ENCODE measurements at regions not wholly inside any gene's neighbourhood (a gene's known extent, or its start where the extent isn't known, plus 50 kb on each side); places are given as distances from the start of the nearest gene placed in this dataset.

DNA sequence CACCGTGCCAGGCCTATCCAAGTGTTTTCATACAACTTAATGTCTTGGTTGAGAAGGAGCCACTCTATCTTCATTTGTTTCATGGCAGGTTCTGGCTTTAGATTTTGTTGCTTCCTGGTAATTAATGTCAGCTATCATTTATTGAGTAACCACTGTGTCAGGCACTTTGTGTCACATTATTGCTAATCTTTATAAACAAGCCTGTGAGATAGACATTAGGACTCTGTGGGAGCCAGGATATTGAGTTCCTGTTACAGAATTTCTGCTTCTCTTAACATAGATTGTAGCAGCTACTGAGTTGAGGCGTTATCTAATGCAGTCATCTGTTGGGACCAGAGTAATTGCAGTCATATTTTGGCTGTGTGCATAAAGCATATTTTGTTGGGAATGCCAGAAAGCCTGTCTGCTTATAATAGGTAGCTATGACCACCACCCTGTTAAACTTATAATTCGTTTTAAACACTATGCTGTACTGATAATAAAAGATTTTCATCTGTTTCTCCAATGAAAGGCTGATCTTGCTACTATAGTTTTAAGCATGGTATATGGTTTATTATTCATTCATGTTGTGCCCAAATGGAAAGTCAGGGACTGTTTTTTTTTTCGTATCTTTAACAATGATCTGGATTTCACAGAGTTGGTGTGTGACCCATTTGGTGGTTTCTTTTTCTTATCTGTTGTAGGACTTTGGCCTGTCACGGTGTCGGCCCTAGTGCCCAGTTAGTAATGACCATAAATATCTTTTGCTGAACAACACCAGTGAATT is 432.6 kb downstream of the PCNX1 start:
- Histone ChIP-seq H3K4me1 (ENCODE audit: control insufficient read depth, extremely low read depth, insufficient read depth, low read length) (no peaks in the 10 kb centered on the region), H4K20me1 (replicated peaks; ENCODE audit: control insufficient read depth, extremely low read depth, insufficient read depth, low read length) (no peaks in the 10 kb centered on the region), H3K36me3 (ENCODE audit: control insufficient read depth in 2 of 2, extremely low read depth in 1 of 2, insufficient read depth in 2 of 2, low read length in 2 of 2) (no peaks in the 10 kb centered on the region), H2AFZ (ENCODE audit: low read depth, low read length) (no peak overlapping the region), H3K9me3 (replicated peaks; ENCODE audit: control insufficient read depth, insufficient read depth, low read length) (no peaks in the 10 kb centered on the region), H3K27me3 (ENCODE audit: control insufficient read depth in 2 of 2, insufficient read depth in 2 of 2, low read length in 2 of 2) (no peaks in the 10 kb centered on the region), H3K9me1 (replicated peaks; ENCODE audit: control insufficient read depth, extremely low read depth, insufficient read depth, low read length) (no peaks in the 10 kb centered on the region), H3K4me3 (replicated peaks in 1 of 3; ENCODE audit: insufficient read depth in 1 of 3, low read depth in 1 of 3, low read length in 3 of 3) (no peak overlapping the region), H3K79me2 (ENCODE audit: control insufficient read depth, insufficient read depth, low read length) (no peaks in the 10 kb centered on the region), H3K27ac (ENCODE audit: insufficient read depth, low read depth, low read length) (no peak overlapping the region), H3K4me2 (ENCODE audit: insufficient read depth, low read length) (no peak overlapping the region), H3K9ac (replicated peaks; ENCODE audit: extremely low read depth, insufficient read depth, low read length) (no peak overlapping the region)
- DNase-seq (ENCODE audit: low read depth, low spot score) (peak; percentile 26), FAIRE-seq (no peak)
- dilution Hi-C loops (cut with MboI; ENCODE audit: extremely low pct_ligation_motif_present, low sequenced_read_pairs) (no loop called here), intact Hi-C loops (cut with micrococcal nuclease) (no loop called here)
- ChIA-PET POLR2A (no interaction called here), CTCF (interaction anchor here (1.3 kb wide), 1 partner anchor 60 kb away, joined by 3 read pairs; no protein-coding TSS in a partner anchor)
- TF ChIP-seq JUN (IDR thresholded peaks at IDR 0.05; ENCODE audit: borderline replicate concordance, insufficient read depth, insufficient read length, low read depth) (no peak), MYC (IDR thresholded peaks at IDR 0.05; ENCODE audit: low read depth, low read length) (no peak), EZH2 (IDR thresholded peaks at IDR 0.05; ENCODE audit: borderline replicate concordance, low read depth, low read length, severe bottlenecking) (no peak), POLR2AphosphoS5 (IDR thresholded peaks at IDR 0.05; ENCODE audit: insufficient read depth, low read depth, low read length) (no peak), FOS (IDR thresholded peaks at IDR 0.05; ENCODE audit: borderline replicate concordance, insufficient read depth, low read length) (no peak), GATA2 (IDR thresholded peaks at IDR 0.05; ENCODE audit: insufficient read depth, insufficient read length, low read depth, low read length) (no peak), POLR2A (IDR thresholded peaks at IDR 0.05; ENCODE audit: low read depth, low read length) (no peak)
- TF ChIP-seq, protein P1, sequence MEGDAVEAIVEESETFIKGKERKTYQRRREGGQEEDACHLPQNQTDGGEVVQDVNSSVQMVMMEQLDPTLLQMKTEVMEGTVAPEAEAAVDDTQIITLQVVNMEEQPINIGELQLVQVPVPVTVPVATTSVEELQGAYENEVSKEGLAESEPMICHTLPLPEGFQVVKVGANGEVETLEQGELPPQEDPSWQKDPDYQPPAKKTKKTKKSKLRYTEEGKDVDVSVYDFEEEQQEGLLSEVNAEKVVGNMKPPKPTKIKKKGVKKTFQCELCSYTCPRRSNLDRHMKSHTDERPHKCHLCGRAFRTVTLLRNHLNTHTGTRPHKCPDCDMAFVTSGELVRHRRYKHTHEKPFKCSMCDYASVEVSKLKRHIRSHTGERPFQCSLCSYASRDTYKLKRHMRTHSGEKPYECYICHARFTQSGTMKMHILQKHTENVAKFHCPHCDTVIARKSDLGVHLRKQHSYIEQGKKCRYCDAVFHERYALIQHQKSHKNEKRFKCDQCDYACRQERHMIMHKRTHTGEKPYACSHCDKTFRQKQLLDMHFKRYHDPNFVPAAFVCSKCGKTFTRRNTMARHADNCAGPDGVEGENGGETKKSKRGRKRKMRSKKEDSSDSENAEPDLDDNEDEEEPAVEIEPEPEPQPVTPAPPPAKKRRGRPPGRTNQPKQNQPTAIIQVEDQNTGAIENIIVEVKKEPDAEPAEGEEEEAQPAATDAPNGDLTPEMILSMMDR (IDR thresholded peaks at IDR 0.05; ENCODE audit: extremely low read depth in 1 of 2, insufficient read depth in 1 of 2, low read depth in 1 of 2, low read length in 2 of 2): no peak
- TF ChIP-seq, protein P2, sequence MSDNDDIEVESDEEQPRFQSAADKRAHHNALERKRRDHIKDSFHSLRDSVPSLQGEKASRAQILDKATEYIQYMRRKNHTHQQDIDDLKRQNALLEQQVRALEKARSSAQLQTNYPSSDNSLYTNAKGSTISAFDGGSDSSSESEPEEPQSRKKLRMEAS (IDR thresholded peaks at IDR 0.05; ENCODE audit: insufficient read depth, insufficient read length): no peak
- BruUV-seq (replicated peaks): no TSS peak
